ENCODE measurements at regions not wholly inside any gene's neighbourhood (a gene's known extent, or its start where the extent isn't known, plus 50 kb on each side); places are given as distances from the start of the nearest gene placed in this dataset.

GRCh38 chr4:30822911-30823551 is 102.9 kb downstream of the PCDH7 start:
- TF ChIP-seq CTCF (IDR thresholded peaks at IDR 0.05; ENCODE audit: insufficient read depth, low read depth, low read length), result no peak
- no peak for DNase-seq (ENCODE audit: low read depth)
- no peak overlapping the region for H3K4me3 ChIP-seq (ENCODE audit: low read depth, low read length)

- no peak for DNase-seq (ENCODE audit: low read depth)
- no peak overlapping the region for H3K4me3 ChIP-seq (ENCODE audit: low read depth, low read length)
- TF ChIP-seq CTCF (IDR thresholded peaks at IDR 0.05; ENCODE audit: insufficient read depth, low read depth, low read length), result no peak
Observed at GRCh38 chr4:30825008-30825770, 105.0 kb downstream of the PCDH7 start.

- no peak for DNase-seq (ENCODE audit: low read depth)
- TF ChIP-seq CTCF (IDR thresholded peaks at IDR 0.05; ENCODE audit: insufficient read depth, low read depth, low read length), result no peak
- H3K4me3 ChIP-seq (ENCODE audit: low read depth, low read length), result no peak overlapping the region
Observed at GRCh38 chr4:30828264-30828926, 108.2 kb downstream of the PCDH7 start.

GRCh38 chr4:30832639-30833038 is 112.5 kb downstream of the PCDH7 start:
- TF ChIP-seq CTCF (IDR thresholded peaks at IDR 0.05; ENCODE audit: insufficient read depth, low read depth, low read length), result no peak
- DNase-seq (ENCODE audit: low read depth), result no peak
- H3K4me3 ChIP-seq (ENCODE audit: low read depth, low read length), result no peak overlapping the region

GRCh38 chr4:30833206-30833605 is 113.0 kb downstream of the PCDH7 start:
- DNase-seq (ENCODE audit: low read depth), result no peak
- no peak overlapping the region for H3K4me3 ChIP-seq (ENCODE audit: low read depth, low read length)
- no peak for TF ChIP-seq CTCF (IDR thresholded peaks at IDR 0.05; ENCODE audit: insufficient read depth, low read depth, low read length)

DNA sequence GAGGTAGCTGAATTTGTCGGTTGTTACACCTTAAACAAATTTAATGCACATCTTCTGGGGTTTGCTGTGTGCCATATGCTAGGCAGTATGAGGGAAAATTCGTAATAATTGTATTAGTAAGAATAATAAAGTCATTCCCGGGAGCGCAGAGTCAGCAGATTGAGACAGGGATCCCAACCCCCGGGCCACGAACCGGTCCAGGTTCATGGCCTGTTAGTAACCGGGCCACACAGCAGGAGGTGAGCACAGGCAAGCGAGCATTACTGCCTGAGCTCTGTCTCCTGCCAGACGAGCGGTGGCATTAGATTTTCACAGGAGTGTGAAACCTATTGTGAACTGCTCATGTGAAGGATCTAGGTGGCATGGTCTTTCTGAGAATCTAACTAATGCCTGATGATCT is 114.9 kb downstream of the PCDH7 start:
- no peak for DNase-seq (ENCODE audit: low read depth)
- H3K4me3 ChIP-seq (ENCODE audit: low read depth, low read length), result no peak overlapping the region
- no peak for TF ChIP-seq CTCF (IDR thresholded peaks at IDR 0.05; ENCODE audit: insufficient read depth, low read depth, low read length)
